ENCODE measurements at regions not wholly inside any gene's neighbourhood (a gene's known extent, or its start where the extent isn't known, plus 50 kb on each side); places are given as distances from the start of the nearest gene placed in this dataset.
A peak's percentile ranks its signal among the peaks of the same experiment; 100 is the strongest.

- Histone ChIP-seq H2BK15ac (ENCODE audit: low read depth, low read length) (no peak overlapping the region), H3K4ac (ENCODE audit: low read depth, low read length) (no peak overlapping the region), H3K27me3 (ENCODE audit: insufficient read depth, low read length) (no peaks in the 10 kb centered on the region), H3K56ac (ENCODE audit: insufficient read length, low read depth, low read length) (no peak overlapping the region), H2BK120ac (ENCODE audit: low read depth, low read length, poor library complexity, severe bottlenecking) (no peak overlapping the region), H3K79me2 (ENCODE audit: insufficient read depth, low read length) (no peaks in the 10 kb centered on the region), H4K8ac (replicated peaks; ENCODE audit: insufficient read length, low read depth, low read length) (no peak overlapping the region), H2AFZ (ENCODE audit: low read length) (no peak overlapping the region), H3K18ac (ENCODE audit: insufficient read length, low read depth, low read length) (no peak overlapping the region), H2BK20ac (ENCODE audit: low read depth, low read length, poor library complexity, severe bottlenecking) (no peak overlapping the region), H3K14ac (ENCODE audit: insufficient read depth, low read length) (no peak overlapping the region), H3K23ac (ENCODE audit: insufficient read length, low read depth, low read length) (no peak overlapping the region), H3K4me1 (ENCODE audit: insufficient read depth, low read length) (no peaks in the 10 kb centered on the region; the same call in 1 of the 2 replicates), H3K4me2 (ENCODE audit: insufficient read depth, insufficient read length, low read length) (no peak overlapping the region), H3K23me2 (ENCODE audit: insufficient read length, low read depth, low read length, poor library complexity, severe bottlenecking) (no peaks in the 10 kb centered on the region), H3K79me1 (ENCODE audit: insufficient read depth, low read depth, low read length, poor library complexity, severe bottlenecking) (no peaks in the 10 kb centered on the region), H2BK5ac (ENCODE audit: insufficient read length, low read length) (no peak overlapping the region), H3K9me3 (ENCODE audit: control insufficient read depth, low read depth, low read length) (no peaks in the 10 kb centered on the region), H3K27ac (ENCODE audit: insufficient read length, low read depth, low read length) (no peak overlapping the region), H4K5ac (ENCODE audit: insufficient read length, low read depth, low read length) (no peak overlapping the region), H4K20me1 (ENCODE audit: control insufficient read depth, insufficient read depth, insufficient read length) (no peaks in the 10 kb centered on the region), H2BK12ac (ENCODE audit: insufficient read length, low read depth, low read length) (no peak overlapping the region), H3T11ph (ENCODE audit: low read length) (no peak overlapping the region), H2AK5ac (ENCODE audit: insufficient read length, low read length) (no peak overlapping the region), H3K9ac (ENCODE audit: extremely low read depth, insufficient read length, low read length) (no peak overlapping the region), H4K91ac (ENCODE audit: insufficient read length, low read depth, low read length) (no peak overlapping the region)
- WGBS (ENCODE audit: extremely low coverage, insufficient read length, low lambda C conversion rate): no CpG with 5 or more reads among the region's 3 CpGs
- H3K36me3 Mint-ChIP-seq (ENCODE audit: insufficient read depth in 1 of 3, low read depth in 3 of 3): no peaks in the 10 kb centered on the region
- TF ChIP-seq CTCF (conservative IDR thresholded peaks at IDR 0.05): peak; percentile 64
- no peaks in the 10 kb centered on the region for H3K9me3 Mint-ChIP-seq
- H3K4me1 Mint-ChIP-seq: peaks cover 14 to 17% of the 10 kb centered on the region in 2 experiments
- no peaks in the 10 kb centered on the region for H3K27me3 Mint-ChIP-seq (ENCODE audit: low read depth)
- no peak overlapping the region for H3K27ac Mint-ChIP-seq
- H3K4me3 Mint-ChIP-seq: no peak overlapping the region
- DNase-seq: no peak
Observed at GRCh38 chr6:91167846-91168245, 581.0 kb upstream of the MAP3K7 start.

Measured in H9 (cell line).